HG03045 (cell line): ENCODE measurements at regions not wholly inside any gene's neighbourhood (a gene's known extent, or its start where the extent isn't known, plus 50 kb on each side); places are given as distances from the start of the nearest gene placed in this dataset.
"Not testable (repeated sequence)": the region's sequence is repeated elsewhere in the genome, so short reads cannot be mapped to it uniquely, and the experiment has no call there.

ENCODE experiments used
- ATAC-seq: cut with Tn5 transposase; IDR thresholded peaks from one replicate; pipeline ENCODE4 v1.9.1; 2021; ENCODE audit warnings: mild to moderate bottlenecking, moderate library complexity; ENCODE audit not compliant: unreplicated experiment

- no peak for ATAC-seq
Measured at GRCh38 chr13:39931505-39931904, 276.0 kb downstream of the COG6 start.

DNA sequence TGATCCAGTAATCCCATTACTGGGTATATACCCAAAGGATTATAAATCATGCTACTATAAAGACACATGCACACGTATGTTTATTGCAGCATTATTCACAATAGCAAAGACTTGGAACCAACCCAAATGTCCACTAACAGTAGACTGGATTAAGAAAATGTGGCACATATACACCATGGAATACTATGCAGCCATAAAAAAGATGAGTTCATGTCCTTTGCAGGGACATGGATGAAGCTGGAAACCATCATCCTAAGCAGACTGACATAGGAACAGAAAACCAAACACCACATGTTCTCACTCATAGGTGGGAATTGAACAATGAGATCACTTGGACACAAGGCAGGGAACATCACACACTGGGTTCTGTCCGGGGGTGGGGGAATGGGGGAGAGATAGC lies 277.1 kb downstream of the COG6 start:
- ATAC-seq = not testable (repeated sequence)

GRCh38 chr13:39935155-39935554 lies 279.7 kb downstream of the COG6 start:
- no peak for ATAC-seq

DNA sequence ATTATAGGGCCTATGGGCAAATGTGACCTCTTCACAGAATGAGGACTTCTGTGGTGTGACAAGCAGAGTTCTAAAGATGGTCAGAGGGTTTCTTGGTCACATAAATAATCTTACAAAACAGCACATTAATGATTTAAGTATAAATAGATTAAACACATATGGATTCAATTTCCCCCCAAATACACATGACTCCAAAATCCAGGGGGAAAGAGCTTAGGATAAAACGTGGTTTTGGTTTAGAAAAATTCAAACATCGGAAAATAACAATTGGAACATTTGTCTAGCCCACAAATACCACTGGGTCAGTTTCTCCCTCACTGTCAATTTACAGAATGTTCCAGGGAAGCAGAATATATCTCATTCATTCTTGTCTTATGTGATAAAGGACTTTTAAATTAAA lies 283.1 kb downstream of the COG6 start:
- no peak for ATAC-seq

DNA sequence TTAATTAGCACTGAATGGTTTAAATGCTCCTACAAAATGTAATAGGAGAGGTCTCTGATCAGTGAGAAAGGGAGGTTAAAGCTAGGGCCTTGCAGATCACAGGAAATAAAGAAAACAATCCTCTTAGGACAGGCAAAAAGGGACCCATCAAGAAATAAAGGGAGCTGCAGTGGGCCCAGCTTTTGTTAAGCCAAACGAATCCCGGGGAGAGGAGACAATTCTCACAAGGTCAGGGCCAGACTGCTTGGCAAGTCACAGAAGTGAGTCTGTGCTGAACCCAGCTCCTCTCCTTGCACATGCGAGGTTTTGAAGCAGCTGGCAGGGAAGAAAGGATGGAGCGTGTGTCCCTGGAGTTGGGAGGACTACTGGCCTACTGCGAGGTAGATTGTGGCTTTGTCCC lies 285.8 kb downstream of the COG6 start:
- ATAC-seq = no peak

GRCh38 chr13:39941911-39942551 lies 286.6 kb downstream of the COG6 start:
- no peak for ATAC-seq

DNA sequence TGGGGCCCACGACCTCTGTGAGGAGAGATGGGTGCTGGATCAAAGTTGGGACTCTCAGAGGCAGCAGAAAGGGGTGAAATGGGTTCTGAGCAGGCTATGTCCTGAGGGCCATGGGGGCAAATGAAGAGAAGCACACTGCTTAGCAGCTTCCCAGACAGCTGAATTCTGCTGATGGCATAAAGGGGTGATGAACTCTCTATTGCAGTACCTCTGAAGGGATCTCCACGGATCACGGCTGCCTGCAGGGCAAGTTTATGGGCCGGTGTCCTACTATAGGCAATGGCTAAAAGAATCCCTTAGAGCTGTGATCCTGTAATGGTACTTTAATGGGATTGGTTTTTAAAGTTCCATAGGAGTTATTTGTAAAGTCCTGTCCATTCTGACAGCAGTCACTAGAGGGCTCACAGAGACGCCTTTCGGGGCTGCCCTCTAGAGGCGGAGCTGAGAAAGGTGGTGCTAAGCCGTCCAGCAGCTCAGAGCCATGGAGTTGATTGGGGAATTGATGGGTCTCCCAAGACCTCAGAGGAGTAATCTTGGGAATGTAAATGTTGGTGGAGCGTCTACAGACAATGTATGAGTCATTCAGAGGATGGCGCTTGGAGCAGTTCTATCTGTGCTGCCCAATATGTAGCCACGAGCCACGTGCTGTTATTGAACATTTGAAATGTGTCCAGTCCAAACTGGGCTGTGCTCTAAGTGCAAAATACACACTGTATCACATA lies 287.3 kb downstream of the COG6 start:
- peak; percentile 95 for ATAC-seq

- ATAC-seq = no peak
Measured at GRCh38 chr13:39943711-39944110, 288.2 kb downstream of the COG6 start.

DNA sequence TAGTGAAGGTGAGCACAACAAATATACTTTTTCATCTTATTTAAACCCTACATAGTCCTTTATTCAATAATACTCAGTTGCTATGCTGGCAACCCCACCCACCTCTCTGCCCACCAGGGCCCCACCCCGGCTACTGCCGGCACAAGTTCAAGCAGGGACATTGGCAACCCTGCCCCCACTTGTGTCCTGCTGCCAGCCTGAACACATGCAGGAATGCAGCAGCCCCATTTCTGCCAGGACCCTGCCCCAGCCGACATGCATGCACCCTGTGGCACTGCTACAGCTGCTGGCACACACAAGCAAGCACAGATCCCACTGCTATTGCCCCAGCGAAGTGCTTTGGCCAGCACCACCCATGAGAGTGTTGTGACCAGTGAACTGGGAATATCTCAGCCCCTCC lies 289.8 kb downstream of the COG6 start:
- ATAC-seq = no peak

- no peak for ATAC-seq
Measured at GRCh38 chr13:39946769-39947168, 291.3 kb downstream of the COG6 start.

DNA sequence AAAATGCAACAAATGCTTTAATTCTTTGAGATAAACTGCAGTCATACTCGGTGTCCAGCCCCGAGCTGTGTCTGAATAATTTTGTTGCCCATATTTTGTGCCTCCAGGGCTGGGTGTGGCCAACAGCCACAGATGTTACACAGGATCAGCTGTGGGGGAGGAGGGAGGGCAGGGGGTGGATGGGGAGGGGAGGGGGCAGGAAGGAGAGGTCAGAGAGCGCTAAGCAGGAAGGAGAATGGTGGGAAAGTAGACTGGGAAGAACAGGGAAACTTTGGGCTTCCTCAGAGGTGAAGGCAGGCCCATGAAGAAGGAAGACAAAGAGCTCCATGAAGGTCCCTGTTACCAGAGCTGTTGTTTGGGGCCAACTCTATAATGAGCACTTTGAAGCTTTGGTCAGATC lies 295.8 kb downstream of the COG6 start:
- no peak for ATAC-seq

DNA sequence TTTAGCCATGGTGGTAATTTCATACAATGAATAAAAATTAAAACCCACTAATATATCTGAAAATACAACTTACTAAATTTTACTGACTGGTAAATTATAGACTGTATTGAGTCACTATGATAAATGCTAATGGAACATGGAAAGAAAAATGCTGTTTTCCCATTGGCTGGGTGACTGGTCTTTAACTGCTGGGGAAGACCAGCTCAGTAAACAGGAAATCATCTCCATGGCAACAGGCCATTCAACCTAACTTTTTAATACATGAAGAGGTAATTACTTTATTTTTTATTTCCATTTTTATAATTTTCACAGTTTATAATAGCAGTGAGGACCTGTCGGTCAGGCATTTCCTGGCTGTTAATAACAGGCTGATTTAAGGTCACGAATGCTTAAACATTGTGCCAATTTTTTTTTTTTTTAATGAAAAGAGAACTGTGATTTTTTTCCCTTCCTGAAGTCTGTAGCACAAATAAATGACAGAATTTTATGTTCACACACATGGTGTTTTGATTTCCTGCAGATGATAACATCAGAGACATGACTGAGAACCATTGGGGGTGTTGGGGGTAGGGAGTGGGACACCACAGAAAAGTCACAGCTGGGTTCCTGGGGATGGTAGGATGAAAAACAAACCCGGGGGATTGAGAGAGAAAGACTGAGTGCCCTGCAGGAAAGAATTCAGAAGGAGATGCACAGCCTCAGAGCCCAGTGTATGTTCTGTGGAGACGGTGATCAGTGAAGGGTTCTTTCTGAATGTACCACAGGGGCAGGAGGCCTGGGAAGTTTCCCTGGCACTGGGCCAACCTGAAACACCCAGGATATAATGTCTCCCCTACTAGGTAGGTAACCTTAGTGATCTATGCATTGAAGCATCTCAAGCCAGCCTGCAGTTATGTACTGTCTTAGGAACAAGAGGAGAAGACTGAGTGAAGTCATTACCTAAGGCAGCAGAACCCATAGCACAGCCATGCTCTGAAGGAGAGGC lies 297.1 kb downstream of the COG6 start:
- ATAC-seq = no peak

- no peak for ATAC-seq
Measured at GRCh38 chr13:39954476-39954875, 299.0 kb downstream of the COG6 start.

- ATAC-seq = no peak
Measured at GRCh38 chr13:39955560-39955959, 300.1 kb downstream of the COG6 start.

GRCh38 chr13:39956036-39956435 lies 300.6 kb downstream of the COG6 start:
- no peak for ATAC-seq

GRCh38 chr13:39957868-39958677 lies 302.6 kb downstream of the COG6 start:
- ATAC-seq = no peak

- no peak for ATAC-seq
Measured at GRCh38 chr13:39959497-39960144, 304.2 kb downstream of the COG6 start.

- no peak for ATAC-seq
Measured at GRCh38 chr13:39960191-39960590, 304.7 kb downstream of the COG6 start.

GRCh38 chr13:39961036-39961435 lies 305.6 kb downstream of the COG6 start:
- ATAC-seq = no peak

DNA sequence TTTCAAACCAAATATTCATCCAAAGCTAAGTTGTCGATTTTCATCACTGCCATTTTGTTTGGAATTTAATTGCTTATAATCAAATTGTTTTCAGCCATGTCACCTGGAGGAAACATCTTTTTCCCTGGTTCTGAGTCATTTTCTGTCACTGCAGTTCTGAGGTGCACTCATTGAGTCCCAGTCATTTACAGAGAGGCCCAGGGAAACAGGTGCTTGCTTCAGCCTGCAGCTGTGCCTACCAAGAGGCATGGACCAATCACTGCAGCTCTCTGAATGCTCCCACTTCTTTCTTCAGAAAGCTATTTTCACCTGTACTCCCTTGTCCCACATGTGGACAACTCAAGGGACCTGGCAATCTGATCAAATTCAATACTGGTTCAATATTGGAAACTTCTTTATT lies 308.1 kb downstream of the COG6 start:
- no peak for ATAC-seq
